Endodermal cell (in vitro differentiated cells): ENCODE measurements at regions not wholly inside any gene's neighbourhood (a gene's known extent, or its start where the extent isn't known, plus 50 kb on each side); places are given as distances from the start of the nearest gene placed in this dataset.

Experiments
- DNase-seq: peaks from one replicate; pipeline ENCODE4 v3.0.0-alpha.2; 2017
- H3K27ac ChIP-seq: 2 replicates; pipeline ENCODE4 v1.5.1; 2013; ENCODE audit warnings: mild to moderate bottlenecking, low read depth, low read length, moderate library complexity
- H3K27me3 ChIP-seq: 2 replicates; pipeline ENCODE4 v1.6.1; 2013; ENCODE audit warnings: mild to moderate bottlenecking, low read length, moderate library complexity; ENCODE audit not compliant: insufficient read depth, control insufficient read depth, poor library complexity, severe bottlenecking
- H3K36me3 ChIP-seq: 2 replicates; pipeline ENCODE4 v1.7.0; 2013; ENCODE audit warnings: mild to moderate bottlenecking, low read length, moderate library complexity; ENCODE audit not compliant: control insufficient read depth, insufficient read depth
- H3K4me1 ChIP-seq: one replicate; pipeline ENCODE4 v1.7.0; 2013; ENCODE audit warnings: low read length; ENCODE audit not compliant: control insufficient read depth, insufficient read depth
- H3K4me3 ChIP-seq: 2 replicates; pipeline ENCODE4 v1.5.1; 2013; ENCODE audit warnings: mild to moderate bottlenecking, low read length, moderate library complexity
- H3K9ac ChIP-seq: 2 replicates; pipeline ENCODE4 v1.6.1; 2013; ENCODE audit warnings: mild to moderate bottlenecking, low read length, moderate library complexity; ENCODE audit not compliant: poor library complexity, severe bottlenecking; ENCODE audit errors: extremely low read depth
- H3K9me3 ChIP-seq: 2 replicates; pipeline ENCODE4 v1.6.1; 2013; ENCODE audit warnings: mild to moderate bottlenecking, low read length, moderate library complexity; ENCODE audit not compliant: control insufficient read depth
- H3K27ac Mint-ChIP-seq: 2 replicates; pipeline ENCODE4 v1.8.0; 2020; ENCODE audit warnings: mixed read lengths
- H3K27me3 Mint-ChIP-seq: 2 replicates; pipeline ENCODE4 v1.8.0; 2021; ENCODE audit warnings: mild to moderate bottlenecking, mixed read lengths; ENCODE audit not compliant: insufficient read depth
- H3K36me3 Mint-ChIP-seq: 2 replicates; pipeline ENCODE4 v1.8.0; 2020; ENCODE audit warnings: low read depth, mixed read lengths
- H3K4me1 Mint-ChIP-seq: 2 replicates; pipeline ENCODE4 v1.8.0; 2020; ENCODE audit warnings: mixed read lengths
- H3K4me3 Mint-ChIP-seq: 2 replicates; pipeline ENCODE4 v1.8.0; 2020; ENCODE audit warnings: mild to moderate bottlenecking, moderate library complexity, mixed read lengths
- H3K9me3 Mint-ChIP-seq: 2 replicates; pipeline ENCODE4 v1.8.0; 2020; ENCODE audit warnings: mild to moderate bottlenecking, mixed read lengths
- WGBS, 2 experiments: methylation state at CpG; one replicate each; pipeline versions ENCODE4 v1.1.5 to v1.1.7; 2013; ENCODE audit warnings: missing lambda C conversion rate in 2 of 2, mixed read lengths in 1 of 2; ENCODE audit not compliant: insufficient coverage in 1 of 2, insufficient read length in 1 of 2; 5-methylcytosine and 5-hydroxymethylcytosine counted together
- TF ChIP-seq, protein P1 (sequence below): fragments of 200-600 bp; sonication (generic); conservative IDR thresholded peaks from 2 replicates; pipeline ENCODE4 v1.5.0; 2021; ENCODE audit warnings: antibody characterized with exemption, mild to moderate bottlenecking

DNA sequence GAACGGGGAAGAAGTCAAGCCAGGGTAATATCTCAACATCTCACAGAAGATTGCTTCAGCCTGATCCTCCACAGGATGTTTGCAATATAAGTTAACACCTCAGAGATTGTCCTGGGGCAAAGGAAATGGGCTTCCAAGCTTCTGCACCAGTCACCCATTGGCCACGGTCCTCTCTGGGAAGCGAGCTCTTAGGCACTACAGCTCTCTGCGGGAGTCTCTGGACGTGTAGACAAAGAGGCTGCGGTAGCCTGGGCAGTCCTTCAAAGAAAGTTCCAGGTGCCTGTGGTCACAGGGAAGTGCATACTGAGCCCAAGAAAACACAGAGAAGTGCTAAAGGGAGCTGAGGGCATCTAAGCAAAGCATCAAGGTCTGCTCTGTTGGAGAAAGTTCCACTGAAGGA is 805.7 kb downstream of the DIAPH3 start:
- Mint-ChIP-seq H3K4me1 (peaks cover 52% of the 10 kb centered on the region), H3K27ac (peak overlapping the region; percentile 37), H3K36me3 (no peaks in the 10 kb centered on the region), H3K9me3 (no peaks in the 10 kb centered on the region), H3K27me3 (no peaks in the 10 kb centered on the region), H3K4me3 (no peak overlapping the region)
- no peaks in the 10 kb centered on the region for H3K9me3 ChIP-seq
- no peak overlapping the region for H3K27ac ChIP-seq
- WGBS, 2 experiments, result 69 to 94% methylated on average over 6 of the region's 6 CpGs
- no peaks in the 10 kb centered on the region for H3K36me3 ChIP-seq
- TF ChIP-seq, protein P1, sequence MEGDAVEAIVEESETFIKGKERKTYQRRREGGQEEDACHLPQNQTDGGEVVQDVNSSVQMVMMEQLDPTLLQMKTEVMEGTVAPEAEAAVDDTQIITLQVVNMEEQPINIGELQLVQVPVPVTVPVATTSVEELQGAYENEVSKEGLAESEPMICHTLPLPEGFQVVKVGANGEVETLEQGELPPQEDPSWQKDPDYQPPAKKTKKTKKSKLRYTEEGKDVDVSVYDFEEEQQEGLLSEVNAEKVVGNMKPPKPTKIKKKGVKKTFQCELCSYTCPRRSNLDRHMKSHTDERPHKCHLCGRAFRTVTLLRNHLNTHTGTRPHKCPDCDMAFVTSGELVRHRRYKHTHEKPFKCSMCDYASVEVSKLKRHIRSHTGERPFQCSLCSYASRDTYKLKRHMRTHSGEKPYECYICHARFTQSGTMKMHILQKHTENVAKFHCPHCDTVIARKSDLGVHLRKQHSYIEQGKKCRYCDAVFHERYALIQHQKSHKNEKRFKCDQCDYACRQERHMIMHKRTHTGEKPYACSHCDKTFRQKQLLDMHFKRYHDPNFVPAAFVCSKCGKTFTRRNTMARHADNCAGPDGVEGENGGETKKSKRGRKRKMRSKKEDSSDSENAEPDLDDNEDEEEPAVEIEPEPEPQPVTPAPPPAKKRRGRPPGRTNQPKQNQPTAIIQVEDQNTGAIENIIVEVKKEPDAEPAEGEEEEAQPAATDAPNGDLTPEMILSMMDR, result no peak
- H3K9ac ChIP-seq, result no peak overlapping the region
- DNase-seq, result peak; percentile 70
- H3K4me3 ChIP-seq, result no peak overlapping the region
- peaks cover 9% of the 10 kb centered on the region for H3K4me1 ChIP-seq
- no peaks in the 10 kb centered on the region for H3K27me3 ChIP-seq

DNA sequence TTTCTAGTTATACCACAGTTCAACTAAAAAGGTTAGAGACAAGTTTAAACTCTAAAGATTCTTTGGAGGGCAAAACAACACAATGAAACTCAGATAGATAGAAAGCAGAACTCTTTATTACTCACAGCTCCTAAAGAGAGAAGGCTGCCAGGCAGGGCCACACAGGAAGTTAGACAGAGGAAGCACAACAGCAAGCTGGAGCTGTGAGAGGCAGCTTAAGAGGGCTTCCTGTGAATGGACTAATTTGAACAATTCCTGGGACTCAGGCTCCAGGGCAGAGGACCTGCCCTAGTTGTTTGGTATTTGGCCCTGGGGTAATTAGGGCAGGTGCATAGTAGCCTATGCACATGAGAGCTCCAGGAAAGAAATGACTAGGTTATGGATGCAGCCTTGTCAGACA is 803.6 kb downstream of the DIAPH3 start:
- Mint-ChIP-seq H3K27me3 (no peaks in the 10 kb centered on the region), H3K36me3 (no peaks in the 10 kb centered on the region), H3K27ac (no peak overlapping the region), H3K9me3 (no peaks in the 10 kb centered on the region), H3K4me3 (no peak overlapping the region), H3K4me1 (peaks cover 54% of the 10 kb centered on the region)
- Histone ChIP-seq H3K36me3 (no peaks in the 10 kb centered on the region), H3K9me3 (no peaks in the 10 kb centered on the region), H3K4me3 (no peak overlapping the region), H3K27me3 (no peaks in the 10 kb centered on the region), H3K9ac (no peak overlapping the region), H3K27ac (no peak overlapping the region), H3K4me1 (peaks cover 8% of the 10 kb centered on the region)
- no peak for DNase-seq
- TF ChIP-seq, protein P1, result no peak

DNA sequence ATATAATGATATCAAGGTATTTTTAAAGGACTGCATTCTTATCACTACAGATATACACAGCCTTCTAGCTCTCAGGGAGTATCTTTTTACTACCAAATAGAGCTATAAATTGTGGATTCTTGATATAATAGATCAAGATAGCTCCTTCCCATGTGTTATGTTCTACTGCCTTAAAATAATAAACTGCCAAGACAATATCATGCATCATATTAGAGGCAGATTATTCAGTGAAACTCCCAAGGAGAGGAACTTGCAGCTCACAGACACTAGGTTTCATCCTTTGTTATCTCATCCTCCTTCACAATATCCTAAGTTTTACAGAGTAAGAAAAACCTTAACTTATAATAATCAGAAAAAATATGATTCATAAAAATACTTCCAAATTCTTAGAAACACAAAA is 802.8 kb downstream of the DIAPH3 start:
- TF ChIP-seq, protein P1, result no peak
- H3K36me3 ChIP-seq, result no peaks in the 10 kb centered on the region
- Mint-ChIP-seq H3K27ac (no peak overlapping the region), H3K4me1 (peaks cover 47% of the 10 kb centered on the region), H3K4me3 (no peak overlapping the region), H3K27me3 (no peaks in the 10 kb centered on the region), H3K36me3 (no peaks in the 10 kb centered on the region), H3K9me3 (no peaks in the 10 kb centered on the region)
- no peak for DNase-seq
- peaks cover 8% of the 10 kb centered on the region for H3K4me1 ChIP-seq
- H3K27ac ChIP-seq, result no peak overlapping the region
- no peak overlapping the region for H3K9ac ChIP-seq
- no peak overlapping the region for H3K4me3 ChIP-seq
- H3K9me3 ChIP-seq, result no peaks in the 10 kb centered on the region
- H3K27me3 ChIP-seq, result no peaks in the 10 kb centered on the region
